ENCODE measurements at regions not wholly inside any gene's neighbourhood (a gene's known extent, or its start where the extent isn't known, plus 50 kb on each side); places are given as distances from the start of the nearest gene placed in this dataset.
"Not testable (repeated sequence)": the region's sequence is repeated elsewhere in the genome, so short reads cannot be mapped to it uniquely, and the experiment has no call there.

- H3K56ac ChIP-seq (replicated peaks; ENCODE audit: insufficient read length, low read depth, low read length); H4K8ac ChIP-seq (ENCODE audit: extremely low read depth, insufficient read depth, low read length); H3K9ac ChIP-seq (replicated peaks in 1 of 4; ENCODE audit: extremely low read depth in 1 of 4, low read depth in 3 of 4, low read length in 3 of 4); H2BK12ac ChIP-seq (ENCODE audit: low read depth, low read length); H3K14ac ChIP-seq (ENCODE audit: insufficient read length); H3K27me3 ChIP-seq (replicated peaks in 1 of 4; ENCODE audit: control insufficient read depth in 3 of 4, extremely low read depth in 1 of 4, insufficient read depth in 3 of 4, low read length in 3 of 4); H3K4me2 ChIP-seq (ENCODE audit: insufficient read depth in 1 of 2, low read depth in 2 of 2, low read length in 2 of 2); H3K9me3 ChIP-seq (ENCODE audit: insufficient read depth in 2 of 2, low read depth in 1 of 2, low read length in 1 of 2); H2BK15ac ChIP-seq (ENCODE audit: low read length); H2AFZ ChIP-seq (ENCODE audit: low read length); H2BK120ac ChIP-seq (replicated peaks; ENCODE audit: low read depth, low read length); H3K36me3 ChIP-seq (ENCODE audit: control insufficient read depth in 2 of 4, insufficient read depth in 4 of 4, low read length in 3 of 4); H4K5ac ChIP-seq (ENCODE audit: insufficient read length, low read depth, low read length); H3K23ac ChIP-seq (ENCODE audit: insufficient read length); POLR2A ChIA-PET (ENCODE audit: partially characterized antibody); H3K27ac ChIP-seq (ENCODE audit: low read depth, low read length); H3K79me2 ChIP-seq (ENCODE audit: control insufficient read depth in 1 of 2, insufficient read depth in 2 of 2, low read length in 2 of 2); H2BK5ac ChIP-seq (ENCODE audit: low read depth, low read length); H4K91ac ChIP-seq (replicated peaks; ENCODE audit: insufficient read length, low read length); H2BK20ac ChIP-seq (ENCODE audit: low read length); H4K20me1 ChIP-seq (replicated peaks in 1 of 2; ENCODE audit: control insufficient read depth in 1 of 2, insufficient read depth in 2 of 2, low read length in 2 of 2); H3K4me1 ChIP-seq (replicated peaks in 1 of 4; ENCODE audit: control insufficient read depth in 3 of 4, insufficient read depth in 4 of 4, low read length in 3 of 4); FAIRE-seq; CTCF ChIA-PET (ENCODE audit: partially characterized antibody); H3K4ac ChIP-seq (replicated peaks; ENCODE audit: insufficient read length, low read depth, low read length); DNase-seq (ENCODE audit: low read depth in 1 of 2, low spot score in 2 of 2); H3K4me3 ChIP-seq (ENCODE audit: extremely low read depth in 1 of 4, insufficient read depth in 2 of 4, low read depth in 3 of 4, low read length in 4 of 4); H3K23me2 ChIP-seq (ENCODE audit: low read depth, low read length); H3K79me1 ChIP-seq (ENCODE audit: low read depth, low read length); H3K18ac ChIP-seq (ENCODE audit: extremely low read depth, low read length); H2AK5ac ChIP-seq (ENCODE audit: low read depth, low read length): not testable (repeated sequence)
- 92% methylated on average over 7 of the region's 7 CpGs; no CpG with 5 or more reads in 1 of the 2 experiments for WGBS, 2 experiments (ENCODE audit: extremely low coverage in 1 of 2, insufficient coverage in 1 of 2, insufficient read length in 1 of 2, insufficient replicate concordance in 2 of 2, low coverage in 1 of 2, low lambda C conversion rate in 2 of 2, missing lambda C conversion rate in 1 of 2)
Measured at GRCh38 chr20:54352541-54352940, 122.9 kb upstream of the DOK5 start.

Measured in H1 (cell line).